ENCODE measurements at regions not wholly inside any gene's neighbourhood (a gene's known extent, or its start where the extent isn't known, plus 50 kb on each side); places are given as distances from the start of the nearest gene placed in this dataset.
A peak's percentile ranks its signal among the peaks of the same experiment; 100 is the strongest.

- Histone ChIP-seq H3K4me1 (ENCODE audit: insufficient read depth, low read length) (peaks cover 14% of the 10 kb centered on the region), H3K79me2 (ENCODE audit: insufficient read depth, low read length) (no peaks in the 10 kb centered on the region), H3K9ac (ENCODE audit: low read depth, low read length) (no peak overlapping the region), H4K20me1 (ENCODE audit: insufficient read depth, low read length) (no peaks in the 10 kb centered on the region), H3K27ac (ENCODE audit: low read length) (no peak overlapping the region), H3K4me3 (ENCODE audit: low read depth in 1 of 2, low read length in 2 of 2) (no peak overlapping the region), H2AFZ (ENCODE audit: low read depth, low read length) (no peak overlapping the region), H3K36me3 (ENCODE audit: insufficient read depth, low read length) (no peaks in the 10 kb centered on the region), H3K27me3 (ENCODE audit: insufficient read depth, low read length, poor library complexity) (no peaks in the 10 kb centered on the region), H3K9me3 (ENCODE audit: insufficient read depth, low read length, severe bottlenecking) (peaks cover 8% of the 10 kb centered on the region), H3K4me2 (ENCODE audit: insufficient read depth, low read length) (no peak overlapping the region)
- no peak for ATAC-seq (ENCODE audit: insufficient read depth, low read depth)
- no peak for DNase-seq
- TF ChIP-seq EZH2 (IDR thresholded peaks at IDR 0.05; ENCODE audit: borderline replicate concordance, low read depth, low read length, severe bottlenecking) (no peak), CTCF (IDR thresholded peaks at IDR 0.05; ENCODE audit: borderline replicate concordance, extremely low read depth, low read length, poor library complexity, severe bottlenecking) (no peak)
These were observed 351.1 kb upstream of the KLF6 start for GRCh38 chr10:4136121-4136520.

- Histone ChIP-seq H3K9ac (ENCODE audit: low read depth, low read length) (no peak overlapping the region), H3K27ac (ENCODE audit: low read length) (peak overlapping the region; percentile 60), H3K4me3 (ENCODE audit: low read depth in 1 of 2, low read length in 2 of 2) (0 out of 4 replicates have a peak overlapping the region, but pooled peaks of 1 of the 2 experiments have one; percentile 18), H3K9me3 (ENCODE audit: insufficient read depth, low read length, severe bottlenecking) (no peaks in the 10 kb centered on the region), H2AFZ (ENCODE audit: low read depth, low read length) (no peak overlapping the region), H3K4me1 (ENCODE audit: insufficient read depth, low read length) (peaks cover 38% of the 10 kb centered on the region), H4K20me1 (ENCODE audit: insufficient read depth, low read length) (no peaks in the 10 kb centered on the region), H3K79me2 (ENCODE audit: insufficient read depth, low read length) (no peaks in the 10 kb centered on the region), H3K36me3 (ENCODE audit: insufficient read depth, low read length) (no peaks in the 10 kb centered on the region), H3K27me3 (ENCODE audit: insufficient read depth, low read length, poor library complexity) (no peaks in the 10 kb centered on the region), H3K4me2 (ENCODE audit: insufficient read depth, low read length) (peak overlapping the region; percentile 60)
- TF ChIP-seq CTCF (IDR thresholded peaks at IDR 0.05; ENCODE audit: borderline replicate concordance, extremely low read depth, low read length, poor library complexity, severe bottlenecking) (no peak), EZH2 (IDR thresholded peaks at IDR 0.05; ENCODE audit: borderline replicate concordance, low read depth, low read length, severe bottlenecking) (no peak)
- no peak for DNase-seq
- ATAC-seq (ENCODE audit: insufficient read depth, low read depth), result no peak
These were observed 347.2 kb upstream of the KLF6 start for GRCh38 chr10:4132216-4132556.

- Histone ChIP-seq H3K27ac (ENCODE audit: low read length) (peak overlapping the region; percentile 69), H3K9me3 (ENCODE audit: insufficient read depth, low read length, severe bottlenecking) (peaks cover under 1% of the 10 kb centered on the region), H3K36me3 (ENCODE audit: insufficient read depth, low read length) (no peaks in the 10 kb centered on the region), H3K79me2 (ENCODE audit: insufficient read depth, low read length) (no peaks in the 10 kb centered on the region), H4K20me1 (ENCODE audit: insufficient read depth, low read length) (no peaks in the 10 kb centered on the region), H3K4me1 (ENCODE audit: insufficient read depth, low read length) (peaks cover 38% of the 10 kb centered on the region), H3K27me3 (ENCODE audit: insufficient read depth, low read length, poor library complexity) (no peaks in the 10 kb centered on the region), H3K4me2 (ENCODE audit: insufficient read depth, low read length) (peak overlapping the region; percentile 60), H2AFZ (ENCODE audit: low read depth, low read length) (no peak overlapping the region), H3K4me3 (ENCODE audit: low read depth in 1 of 2, low read length in 2 of 2) (peak overlapping the region in 1 of 2 experiments; percentile 35; a peak in 2 of 4 replicates), H3K9ac (ENCODE audit: low read depth, low read length) (peak overlapping the region; percentile 6; the same call in 1 of the 2 replicates)
- peak; percentile 85 for ATAC-seq (ENCODE audit: insufficient read depth, low read depth)
- TF ChIP-seq EZH2 (IDR thresholded peaks at IDR 0.05; ENCODE audit: borderline replicate concordance, low read depth, low read length, severe bottlenecking) (no peak), CTCF (IDR thresholded peaks at IDR 0.05; ENCODE audit: borderline replicate concordance, extremely low read depth, low read length, poor library complexity, severe bottlenecking) (no peak)
- DNase-seq, result peak; percentile 63
These were observed 346.6 kb upstream of the KLF6 start for GRCh38 chr10:4131407-4132215.

All from DND-41 (cell line).